GM10248 (cell line): ENCODE measurements at regions not wholly inside any gene's neighbourhood (a gene's known extent, or its start where the extent isn't known, plus 50 kb on each side); places are given as distances from the start of the nearest gene placed in this dataset.

Experiments used
- CTCF ChIA-PET: fragments of 300-600 bp; sonication (Branson Sonifier 250); formaldehyde crosslinking; extraction: SDS; loops from one replicate; lab custom pipeline; 2021; ENCODE audit warnings: antibody characterized with exemption; lab: Yijun Ruan, JAX
- POLR2A ChIA-PET: fragments of 350-650 bp; sonication (Branson Sonifier 250); formaldehyde crosslinking; extraction: SDS; loops from one replicate; lab custom pipeline; 2020; ENCODE audit warnings: antibody characterized with exemption; lab: Yijun Ruan, JAX
- DNase-seq: peaks from one replicate; pipeline ENCODE4 v3.0.0; 2012; ENCODE audit errors: extremely low spot score
- CTCF ChIP-seq: IDR thresholded peaks from 2 replicates; pipeline ENCODE4 v1.5.1; 2012; ENCODE audit warnings: mild to moderate bottlenecking, low read depth; ENCODE audit errors: extremely low read depth, missing control alignments, control extremely low read depth

GRCh38 chr2:13576406-13577036 is 859.8 kb downstream of the TRIB2 start:
- ChIA-PET CTCF (interaction anchor here (1.6 kb wide), 1 partner anchor 10 kb away, joined by 4 read pairs; no protein-coding TSS in a partner anchor), POLR2A (no interaction called here)
- no peak for DNase-seq
- TF ChIP-seq CTCF, result no peak

GRCh38 chr2:13578547-13578946 is 861.8 kb downstream of the TRIB2 start:
- ChIA-PET POLR2A (no interaction called here), CTCF (interaction anchor here (0.7 kb wide), 1 partner anchor 13 kb away, joined by 3 read pairs; no protein-coding TSS in a partner anchor)
- no peak for DNase-seq
- TF ChIP-seq CTCF, result no peak

- ChIA-PET CTCF (no interaction called here), POLR2A (no interaction called here)
- DNase-seq, result no peak
- no peak for TF ChIP-seq CTCF
Observed at GRCh38 chr2:13581471-13581870, 864.7 kb downstream of the TRIB2 start.

GRCh38 chr2:13583609-13584008 is 866.9 kb downstream of the TRIB2 start:
- no peak for TF ChIP-seq CTCF
- ChIA-PET CTCF (no interaction called here), POLR2A (no interaction called here)
- no peak for DNase-seq

GRCh38 chr2:13584020-13584419 is 867.3 kb downstream of the TRIB2 start:
- ChIA-PET POLR2A (no interaction called here), CTCF (no interaction called here)
- DNase-seq, result no peak
- no peak for TF ChIP-seq CTCF

GRCh38 chr2:13585732-13586131 is 869.0 kb downstream of the TRIB2 start:
- ChIA-PET POLR2A (no interaction called here), CTCF (no interaction called here)
- no peak for DNase-seq
- no peak for TF ChIP-seq CTCF
